ENCODE measurements at regions not wholly inside any gene's neighbourhood (a gene's known extent, or its start where the extent isn't known, plus 50 kb on each side); places are given as distances from the start of the nearest gene placed in this dataset.

DNA sequence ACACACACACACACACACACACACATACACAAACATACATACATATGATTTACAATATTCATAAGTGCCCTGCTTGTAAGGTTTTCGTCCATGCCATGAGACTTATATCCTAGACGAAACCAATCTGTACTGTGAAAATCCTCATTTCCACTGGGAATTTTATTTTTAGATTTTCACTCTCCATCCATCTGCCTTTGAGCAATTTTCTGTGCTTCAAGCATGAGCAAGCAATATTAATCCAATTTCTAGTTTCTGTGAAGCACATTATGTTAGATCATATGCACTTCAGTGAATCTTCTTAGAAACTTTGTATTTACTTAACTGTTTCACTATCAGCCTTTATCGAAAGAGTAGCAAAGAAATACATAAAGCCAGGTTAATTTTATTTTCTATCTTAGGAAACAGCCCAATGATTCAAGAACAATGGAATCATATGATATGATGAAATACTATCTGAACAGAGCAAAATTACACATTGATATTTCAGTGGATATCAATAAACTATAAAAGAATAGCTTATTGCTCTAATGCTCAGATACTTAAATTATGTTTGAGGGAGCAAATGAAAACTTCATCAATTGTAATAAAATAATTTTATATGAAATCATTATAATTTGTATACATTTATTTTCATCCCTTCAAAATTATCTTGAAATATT, 1100.7 kb upstream of the MIR17HG start:
- TF ChIP-seq, protein P1, sequence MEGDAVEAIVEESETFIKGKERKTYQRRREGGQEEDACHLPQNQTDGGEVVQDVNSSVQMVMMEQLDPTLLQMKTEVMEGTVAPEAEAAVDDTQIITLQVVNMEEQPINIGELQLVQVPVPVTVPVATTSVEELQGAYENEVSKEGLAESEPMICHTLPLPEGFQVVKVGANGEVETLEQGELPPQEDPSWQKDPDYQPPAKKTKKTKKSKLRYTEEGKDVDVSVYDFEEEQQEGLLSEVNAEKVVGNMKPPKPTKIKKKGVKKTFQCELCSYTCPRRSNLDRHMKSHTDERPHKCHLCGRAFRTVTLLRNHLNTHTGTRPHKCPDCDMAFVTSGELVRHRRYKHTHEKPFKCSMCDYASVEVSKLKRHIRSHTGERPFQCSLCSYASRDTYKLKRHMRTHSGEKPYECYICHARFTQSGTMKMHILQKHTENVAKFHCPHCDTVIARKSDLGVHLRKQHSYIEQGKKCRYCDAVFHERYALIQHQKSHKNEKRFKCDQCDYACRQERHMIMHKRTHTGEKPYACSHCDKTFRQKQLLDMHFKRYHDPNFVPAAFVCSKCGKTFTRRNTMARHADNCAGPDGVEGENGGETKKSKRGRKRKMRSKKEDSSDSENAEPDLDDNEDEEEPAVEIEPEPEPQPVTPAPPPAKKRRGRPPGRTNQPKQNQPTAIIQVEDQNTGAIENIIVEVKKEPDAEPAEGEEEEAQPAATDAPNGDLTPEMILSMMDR (IDR thresholded peaks at IDR 0.05) = no peak
- TF ChIP-seq POLR2AphosphoS5 (IDR thresholded peaks at IDR 0.05) (no peak), POLR2A (IDR thresholded peaks at IDR 0.05) (no peak)
- Histone ChIP-seq H3K4me3 (no peak overlapping the region), H3K27ac (no peak overlapping the region), H3K36me3 (no peaks in the 10 kb centered on the region), H3K9me3 (peaks cover 3 to 4% of the 10 kb centered on the region in 2 donors), H3K4me1 (no peaks in the 10 kb centered on the region), H3K27me3 (no peaks in the 10 kb centered on the region)
- no peak for DNase-seq (ENCODE audit: low spot score in 2 of 2)
- intact Hi-C loops (cut with DNase I; ENCODE audit: low total_unique reads) = no loop called here

DNA sequence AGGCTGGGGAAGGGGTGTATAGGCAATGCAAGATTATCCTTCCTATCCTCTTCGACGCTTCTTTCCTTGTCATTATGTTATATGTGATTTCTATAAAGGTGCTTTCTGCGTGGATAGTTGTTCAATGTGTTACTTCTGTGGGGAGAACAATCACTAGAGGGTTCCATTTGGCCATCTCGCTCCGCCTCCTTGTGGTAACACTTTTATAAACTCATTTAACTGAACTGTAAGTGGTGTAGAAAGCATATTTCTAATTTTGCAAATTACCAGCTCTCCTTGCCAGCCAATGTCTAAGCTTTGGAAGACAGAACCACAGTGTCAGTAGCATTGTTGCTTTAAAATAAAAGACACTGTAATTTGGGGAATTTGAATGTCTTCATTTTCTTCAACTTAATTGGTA, 1093.7 kb upstream of the MIR17HG start:
- H3K4me1 ChIP-seq = no peaks in the 10 kb centered on the region
- TF ChIP-seq, protein P1 (IDR thresholded peaks at IDR 0.05) = no peak
- TF ChIP-seq POLR2A (IDR thresholded peaks at IDR 0.05) (no peak), POLR2AphosphoS5 (IDR thresholded peaks at IDR 0.05) (no peak)
- H3K36me3 ChIP-seq = no peaks in the 10 kb centered on the region
- no peaks in the 10 kb centered on the region for H3K27me3 ChIP-seq
- DNase-seq (ENCODE audit: low spot score in 2 of 2) = no peak
- H3K9me3 ChIP-seq = peaks cover 5 to 18% of the 10 kb centered on the region in 2 donors
- no peak overlapping the region for H3K4me3 ChIP-seq
- intact Hi-C loops (cut with DNase I; ENCODE audit: low total_unique reads) = no loop called here
- H3K27ac ChIP-seq = no peak overlapping the region

GRCh38 chr13:90254437-90254836, 1093.0 kb upstream of the MIR17HG start:
- Histone ChIP-seq H3K27ac (no peak overlapping the region), H3K4me1 (no peaks in the 10 kb centered on the region), H3K36me3 (no peaks in the 10 kb centered on the region), H3K9me3 (peaks cover 5 to 18% of the 10 kb centered on the region in 2 donors), H3K4me3 (no peak overlapping the region), H3K27me3 (no peaks in the 10 kb centered on the region)
- TF ChIP-seq, protein P1 (IDR thresholded peaks at IDR 0.05) = no peak
- intact Hi-C loops (cut with DNase I; ENCODE audit: low total_unique reads) = no loop called here
- no peak for DNase-seq (ENCODE audit: low spot score in 2 of 2)

- DNase-seq (ENCODE audit: low spot score in 2 of 2) = no peak
- Histone ChIP-seq H3K4me1 (no peaks in the 10 kb centered on the region), H3K36me3 (no peaks in the 10 kb centered on the region), H3K27me3 (no peaks in the 10 kb centered on the region), H3K9me3 (peaks cover 2 to 14% of the 10 kb centered on the region in 2 donors), H3K27ac (no peak overlapping the region), H3K4me3 (no peak overlapping the region)
- intact Hi-C loops (cut with DNase I; ENCODE audit: low total_unique reads) = no loop called here
- TF ChIP-seq POLR2A (IDR thresholded peaks at IDR 0.05) (no peak), POLR2AphosphoS5 (IDR thresholded peaks at IDR 0.05) (no peak)
- TF ChIP-seq, protein P1 (IDR thresholded peaks at IDR 0.05) = no peak
Observed at GRCh38 chr13:90256746-90257145, 1090.7 kb upstream of the MIR17HG start.

- Histone ChIP-seq H3K27me3 (no peaks in the 10 kb centered on the region), H3K9me3 (peaks cover 0 to 1% of the 10 kb centered on the region in 2 donors), H3K36me3 (no peaks in the 10 kb centered on the region), H3K27ac (no peak overlapping the region), H3K4me3 (no peak overlapping the region), H3K4me1 (no peaks in the 10 kb centered on the region)
- TF ChIP-seq POLR2AphosphoS5 (IDR thresholded peaks at IDR 0.05) (no peak), POLR2A (IDR thresholded peaks at IDR 0.05) (no peak)
- TF ChIP-seq, protein P1 (IDR thresholded peaks at IDR 0.05) = no peak
- DNase-seq (ENCODE audit: low spot score in 2 of 2) = no peak
- intact Hi-C loops (cut with DNase I; ENCODE audit: low total_unique reads) = no loop called here
Observed at GRCh38 chr13:90258129-90258528, 1089.4 kb upstream of the MIR17HG start.
